ENCODE measurements at regions not wholly inside any gene's neighbourhood (a gene's known extent, or its start where the extent isn't known, plus 50 kb on each side); places are given as distances from the start of the nearest gene placed in this dataset.

DNA sequence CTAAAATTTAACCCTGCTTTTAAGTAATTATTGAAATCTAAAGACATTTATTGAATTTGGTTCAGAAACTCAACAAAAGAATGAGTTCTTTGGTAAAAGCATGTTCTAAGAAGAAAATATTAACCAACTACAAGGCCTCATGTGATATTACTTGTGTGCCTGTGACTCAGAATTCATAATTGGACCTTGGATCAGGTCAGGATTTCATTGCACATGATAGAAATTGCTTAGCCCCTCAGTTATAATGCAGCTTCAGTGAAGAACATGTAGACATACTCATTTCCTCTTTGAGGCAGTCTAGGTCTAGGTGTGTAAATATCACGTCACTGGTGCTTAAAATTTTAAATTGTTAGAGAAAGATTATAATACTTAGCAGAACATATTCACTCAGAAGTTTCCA is 410.0 kb upstream of the SOX9 start:
- no peak for DNase-seq (ENCODE audit: low spot score in 2 of 2)
- Histone ChIP-seq H3K36me3 (no peaks in the 10 kb centered on the region), H3K27ac (no peak overlapping the region), H3K9me3 (no peaks in the 10 kb centered on the region), H3K4me1 (no peaks in the 10 kb centered on the region), H3K27me3 (no peaks in the 10 kb centered on the region), H3K4me3 (no peak overlapping the region)
- TF ChIP-seq, protein P1, sequence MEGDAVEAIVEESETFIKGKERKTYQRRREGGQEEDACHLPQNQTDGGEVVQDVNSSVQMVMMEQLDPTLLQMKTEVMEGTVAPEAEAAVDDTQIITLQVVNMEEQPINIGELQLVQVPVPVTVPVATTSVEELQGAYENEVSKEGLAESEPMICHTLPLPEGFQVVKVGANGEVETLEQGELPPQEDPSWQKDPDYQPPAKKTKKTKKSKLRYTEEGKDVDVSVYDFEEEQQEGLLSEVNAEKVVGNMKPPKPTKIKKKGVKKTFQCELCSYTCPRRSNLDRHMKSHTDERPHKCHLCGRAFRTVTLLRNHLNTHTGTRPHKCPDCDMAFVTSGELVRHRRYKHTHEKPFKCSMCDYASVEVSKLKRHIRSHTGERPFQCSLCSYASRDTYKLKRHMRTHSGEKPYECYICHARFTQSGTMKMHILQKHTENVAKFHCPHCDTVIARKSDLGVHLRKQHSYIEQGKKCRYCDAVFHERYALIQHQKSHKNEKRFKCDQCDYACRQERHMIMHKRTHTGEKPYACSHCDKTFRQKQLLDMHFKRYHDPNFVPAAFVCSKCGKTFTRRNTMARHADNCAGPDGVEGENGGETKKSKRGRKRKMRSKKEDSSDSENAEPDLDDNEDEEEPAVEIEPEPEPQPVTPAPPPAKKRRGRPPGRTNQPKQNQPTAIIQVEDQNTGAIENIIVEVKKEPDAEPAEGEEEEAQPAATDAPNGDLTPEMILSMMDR (IDR thresholded peaks at IDR 0.05): no peak
- intact Hi-C loops (cut with DNase I): no loop called here

DNA sequence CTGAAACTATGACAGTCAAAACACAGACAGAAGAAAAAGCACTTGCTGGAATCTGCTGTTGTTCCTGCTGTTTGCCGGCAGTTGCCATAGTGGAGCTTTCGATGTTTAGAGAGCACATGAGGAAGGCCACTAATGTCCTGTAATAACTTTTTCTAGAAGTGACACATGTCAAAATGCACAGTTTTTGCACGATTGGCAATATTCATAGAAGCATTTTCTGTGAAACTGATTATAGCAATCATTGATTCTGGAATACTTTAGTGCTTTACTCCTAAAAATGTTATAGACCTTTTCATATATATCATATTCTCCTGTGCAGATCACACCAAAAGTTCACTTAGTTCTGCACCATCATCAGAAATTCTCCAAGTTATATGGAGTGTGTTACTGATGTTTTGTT is 407.0 kb upstream of the SOX9 start:
- no peaks in the 10 kb centered on the region for H3K36me3 ChIP-seq
- TF ChIP-seq, protein P1 (IDR thresholded peaks at IDR 0.05): no peak
- H3K27me3 ChIP-seq: no peaks in the 10 kb centered on the region
- intact Hi-C loops (cut with DNase I): no loop called here
- DNase-seq (ENCODE audit: low spot score in 2 of 2): no peak
- H3K27ac ChIP-seq: no peak overlapping the region
- H3K9me3 ChIP-seq: no peaks in the 10 kb centered on the region
- H3K4me1 ChIP-seq: no peaks in the 10 kb centered on the region
- H3K4me3 ChIP-seq: no peak overlapping the region

DNA sequence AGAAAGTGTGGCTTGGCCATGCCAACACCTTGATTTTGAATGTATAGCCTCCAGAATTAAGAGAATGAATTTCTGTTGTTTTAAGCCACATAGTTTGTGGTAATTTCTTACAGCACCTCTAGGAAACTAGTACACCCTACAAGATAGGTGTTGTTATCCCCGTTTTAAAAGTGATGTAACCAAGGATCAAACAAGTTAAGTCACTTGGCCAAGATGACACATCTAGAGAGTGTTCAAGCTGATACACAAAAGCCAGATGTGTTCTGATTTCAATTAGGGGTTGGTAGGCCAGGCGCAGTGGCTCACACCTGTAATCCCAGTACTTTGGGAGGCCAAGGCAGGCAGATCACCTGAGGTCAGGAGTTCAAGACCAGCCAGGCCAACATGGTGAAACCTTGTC is 396.5 kb upstream of the SOX9 start:
- DNase-seq (ENCODE audit: low spot score in 2 of 2): no peak
- H3K27ac ChIP-seq: no peak overlapping the region
- no peaks in the 10 kb centered on the region for H3K4me1 ChIP-seq
- no peaks in the 10 kb centered on the region for H3K9me3 ChIP-seq
- no peak overlapping the region for H3K4me3 ChIP-seq
- intact Hi-C loops (cut with DNase I): no loop called here
- H3K27me3 ChIP-seq: no peaks in the 10 kb centered on the region
- TF ChIP-seq, protein P1 (IDR thresholded peaks at IDR 0.05): no peak
- no peaks in the 10 kb centered on the region for H3K36me3 ChIP-seq

DNA sequence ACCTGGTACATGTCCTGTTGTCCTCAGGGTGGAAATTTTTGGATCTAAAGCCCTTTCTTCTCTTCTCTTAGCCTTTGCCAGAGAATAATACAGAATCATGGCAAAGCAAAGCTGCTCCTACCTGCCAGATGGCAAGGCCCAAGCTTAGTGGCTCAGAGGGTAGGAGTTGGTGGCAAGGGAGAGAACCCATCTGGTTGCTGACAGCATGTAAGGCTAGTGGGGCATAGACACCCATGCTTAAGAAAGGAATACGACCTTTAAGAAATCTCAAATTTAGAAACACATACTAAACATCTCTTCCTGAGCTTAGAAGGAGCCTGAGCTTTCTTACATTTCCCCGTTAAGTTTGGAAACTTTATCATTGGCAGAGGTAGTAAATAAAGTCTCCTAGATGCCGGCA is 395.0 kb upstream of the SOX9 start:
- no peak for DNase-seq (ENCODE audit: low spot score in 2 of 2)
- Histone ChIP-seq H3K27ac (no peak overlapping the region), H3K9me3 (no peaks in the 10 kb centered on the region), H3K4me3 (no peak overlapping the region), H3K4me1 (no peaks in the 10 kb centered on the region), H3K27me3 (no peaks in the 10 kb centered on the region), H3K36me3 (no peaks in the 10 kb centered on the region)
- TF ChIP-seq, protein P1 (IDR thresholded peaks at IDR 0.05): no peak
- intact Hi-C loops (cut with DNase I): no loop called here

DNA sequence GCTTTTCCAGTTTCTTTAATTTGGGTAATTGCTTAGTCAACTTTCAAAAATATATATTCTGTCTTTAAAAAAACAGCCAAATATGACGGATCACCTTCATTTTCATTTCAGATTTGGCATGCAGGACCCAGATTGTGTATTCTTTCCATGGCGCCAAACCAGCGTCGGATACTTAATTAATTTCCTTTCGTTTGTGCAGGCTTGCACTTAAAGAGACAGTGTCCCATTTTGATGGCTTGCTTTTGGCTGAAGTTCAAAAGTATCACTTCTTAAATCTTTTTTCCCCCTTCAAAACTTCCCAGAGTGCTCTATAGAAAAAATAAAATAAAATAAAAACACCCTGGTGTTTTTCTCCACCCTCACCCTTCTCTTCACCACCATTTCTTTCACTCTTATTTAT is 394.5 kb upstream of the SOX9 start:
- DNase-seq (ENCODE audit: low spot score in 2 of 2): no peak
- TF ChIP-seq, protein P1 (IDR thresholded peaks at IDR 0.05): no peak
- Histone ChIP-seq H3K36me3 (no peaks in the 10 kb centered on the region), H3K4me1 (no peaks in the 10 kb centered on the region), H3K27me3 (no peaks in the 10 kb centered on the region), H3K27ac (no peak overlapping the region), H3K4me3 (no peak overlapping the region), H3K9me3 (no peaks in the 10 kb centered on the region)
- intact Hi-C loops (cut with DNase I): no loop called here

DNA sequence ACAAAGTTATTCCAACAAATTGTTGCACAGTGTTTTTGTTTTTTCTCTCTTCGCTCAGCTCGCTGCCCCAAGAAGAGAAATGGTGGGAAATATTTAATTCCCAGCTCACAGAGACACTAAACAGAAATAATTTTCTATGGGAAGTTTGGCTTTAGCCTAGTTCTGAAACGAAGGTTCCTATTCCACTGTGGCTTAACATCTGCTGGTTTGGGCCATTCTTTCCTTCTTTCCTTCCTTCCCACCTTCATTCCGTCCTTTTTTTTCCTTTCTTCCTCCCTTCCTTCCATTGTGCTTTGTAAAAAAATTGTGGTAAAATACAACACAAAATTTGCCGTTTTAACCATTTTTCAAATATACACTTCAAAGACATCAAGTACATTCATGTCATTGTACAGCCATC is 393.5 kb upstream of the SOX9 start:
- H3K9me3 ChIP-seq: no peaks in the 10 kb centered on the region
- no peaks in the 10 kb centered on the region for H3K27me3 ChIP-seq
- no peak for DNase-seq (ENCODE audit: low spot score in 2 of 2)
- H3K36me3 ChIP-seq: no peaks in the 10 kb centered on the region
- H3K4me3 ChIP-seq: no peak overlapping the region
- no peak overlapping the region for H3K27ac ChIP-seq
- H3K4me1 ChIP-seq: no peaks in the 10 kb centered on the region
- intact Hi-C loops (cut with DNase I): no loop called here
- TF ChIP-seq, protein P1 (IDR thresholded peaks at IDR 0.05): no peak
